Colon (tissue), 2 donors: ENCODE measurements at regions not wholly inside any gene's neighbourhood (a gene's known extent, or its start where the extent isn't known, plus 50 kb on each side); places are given as distances from the start of the nearest gene placed in this dataset.

Experiments
- FAIRE-seq: peaks from 2 replicates; lab custom pipeline; 2012; peaks lifted over from hg19 to GRCh38; lab: Jason Lieb, UNC
- donor health status: control.
- donor health status: control.

GRCh38 chr20:52572687-52573086 is 381.1 kb upstream of the ZFP64 start:
- no peak for FAIRE-seq

- no peak for FAIRE-seq
Measured at GRCh38 chr20:52569201-52569600, 377.6 kb upstream of the ZFP64 start.

GRCh38 chr20:52565614-52566013 is 374.0 kb upstream of the ZFP64 start:
- no peak for FAIRE-seq

GRCh38 chr20:52564594-52564993 is 373.0 kb upstream of the ZFP64 start:
- FAIRE-seq = no peak

GRCh38 chr20:52552181-52552872 is 360.7 kb upstream of the ZFP64 start:
- FAIRE-seq = no peak

- FAIRE-seq = no peak
Measured at GRCh38 chr20:52542131-52542530, 350.6 kb upstream of the ZFP64 start.

GRCh38 chr20:52540509-52540908 is 348.9 kb upstream of the ZFP64 start:
- no peak for FAIRE-seq

GRCh38 chr20:52539891-52540290 is 348.3 kb upstream of the ZFP64 start:
- FAIRE-seq = no peak

- no peak for FAIRE-seq
Measured at GRCh38 chr20:52536841-52537400, 345.3 kb upstream of the ZFP64 start.

- FAIRE-seq = no peak
Measured at GRCh38 chr20:52536040-52536439, 344.5 kb upstream of the ZFP64 start.

- FAIRE-seq = no peak
Measured at GRCh38 chr20:52534616-52535015, 343.0 kb upstream of the ZFP64 start.

GRCh38 chr20:52533401-52533800 is 341.8 kb upstream of the ZFP64 start:
- no peak for FAIRE-seq

GRCh38 chr20:52532674-52533073 is 341.1 kb upstream of the ZFP64 start:
- FAIRE-seq = no peak

- FAIRE-seq = no peak
Measured at GRCh38 chr20:52530571-52530970, 339.0 kb upstream of the ZFP64 start.

- no peak for FAIRE-seq
Measured at GRCh38 chr20:52529826-52530225, 338.2 kb upstream of the ZFP64 start.

- FAIRE-seq = no peak
Measured at GRCh38 chr20:52524861-52525260, 333.3 kb upstream of the ZFP64 start.

- no peak for FAIRE-seq
Measured at GRCh38 chr20:52518735-52519134, 327.2 kb upstream of the ZFP64 start.

GRCh38 chr20:52515877-52516276 is 324.3 kb upstream of the ZFP64 start:
- FAIRE-seq = no peak

GRCh38 chr20:52500157-52500556 is 308.6 kb upstream of the ZFP64 start:
- no peak for FAIRE-seq

- FAIRE-seq = no peak
Measured at GRCh38 chr20:52497731-52498130, 306.2 kb upstream of the ZFP64 start.

GRCh38 chr20:52496191-52496590 is 304.6 kb upstream of the ZFP64 start:
- FAIRE-seq = no peak

GRCh38 chr20:52494244-52494643 is 302.7 kb upstream of the ZFP64 start:
- FAIRE-seq = no peak

GRCh38 chr20:52493171-52493721 is 301.7 kb upstream of the ZFP64 start:
- FAIRE-seq = no peak
